ENCODE measurements at regions not wholly inside any gene's neighbourhood (a gene's known extent, or its start where the extent isn't known, plus 50 kb on each side); places are given as distances from the start of the nearest gene placed in this dataset.

DNA sequence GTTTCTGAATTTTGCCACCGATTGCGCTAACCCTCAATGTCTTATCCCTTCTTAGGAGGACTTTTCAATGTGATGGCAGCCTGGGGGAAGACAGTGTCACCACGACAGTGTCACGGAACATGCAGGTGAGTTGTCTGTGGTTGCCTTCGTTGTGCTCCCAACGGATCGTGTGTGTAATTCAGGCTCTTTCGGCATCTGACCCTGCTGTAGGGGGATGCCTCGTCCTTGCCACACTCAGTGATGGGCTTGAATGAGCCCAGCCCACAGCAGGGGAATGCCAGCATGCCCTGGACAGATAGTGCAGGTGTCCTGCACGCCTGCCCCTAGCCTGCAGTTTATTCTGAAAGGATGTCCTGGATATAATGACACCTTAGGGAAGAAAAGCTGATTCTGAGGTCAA is 123.8 kb upstream of the RTL1 start:
- DNase-seq: no peak

- peak; percentile 16 for DNase-seq
Measured at GRCh38 chr14:101027966-101028365, 124.4 kb upstream of the RTL1 start.

DNA sequence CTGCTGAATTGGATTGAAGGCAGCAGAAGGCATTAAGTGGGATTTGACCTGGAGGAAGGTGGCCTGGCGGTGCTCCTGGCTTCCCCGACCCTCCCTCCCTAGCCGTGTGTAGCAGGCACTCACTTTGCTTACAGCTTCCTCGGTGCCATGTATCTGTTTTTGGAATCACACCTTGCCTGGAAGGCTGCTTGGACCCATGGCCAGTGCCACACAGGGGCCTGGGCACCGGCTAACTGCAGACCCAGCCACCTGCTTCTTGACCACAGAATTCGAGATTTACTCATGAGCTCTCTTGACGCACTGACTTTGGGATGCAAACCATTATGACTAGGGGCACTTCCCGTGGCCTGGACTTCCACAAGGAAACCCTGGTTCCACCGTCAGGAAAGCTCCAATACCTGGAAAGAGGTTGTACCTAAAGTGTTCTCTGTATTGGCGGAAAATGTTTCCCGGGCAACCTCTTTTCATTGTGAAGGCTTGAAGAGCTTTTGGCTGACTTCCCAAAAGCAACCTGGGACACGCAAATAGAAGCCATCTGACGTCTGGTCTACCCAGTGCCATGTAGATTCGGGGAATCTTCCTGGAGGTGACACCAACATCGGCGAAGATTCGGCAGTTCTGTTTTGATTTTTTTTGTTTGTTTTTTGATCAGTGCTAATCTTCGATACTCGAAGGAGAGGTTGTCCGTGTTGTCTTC is 125.6 kb upstream of the RTL1 start:
- DNase-seq: peak; percentile 31

DNA sequence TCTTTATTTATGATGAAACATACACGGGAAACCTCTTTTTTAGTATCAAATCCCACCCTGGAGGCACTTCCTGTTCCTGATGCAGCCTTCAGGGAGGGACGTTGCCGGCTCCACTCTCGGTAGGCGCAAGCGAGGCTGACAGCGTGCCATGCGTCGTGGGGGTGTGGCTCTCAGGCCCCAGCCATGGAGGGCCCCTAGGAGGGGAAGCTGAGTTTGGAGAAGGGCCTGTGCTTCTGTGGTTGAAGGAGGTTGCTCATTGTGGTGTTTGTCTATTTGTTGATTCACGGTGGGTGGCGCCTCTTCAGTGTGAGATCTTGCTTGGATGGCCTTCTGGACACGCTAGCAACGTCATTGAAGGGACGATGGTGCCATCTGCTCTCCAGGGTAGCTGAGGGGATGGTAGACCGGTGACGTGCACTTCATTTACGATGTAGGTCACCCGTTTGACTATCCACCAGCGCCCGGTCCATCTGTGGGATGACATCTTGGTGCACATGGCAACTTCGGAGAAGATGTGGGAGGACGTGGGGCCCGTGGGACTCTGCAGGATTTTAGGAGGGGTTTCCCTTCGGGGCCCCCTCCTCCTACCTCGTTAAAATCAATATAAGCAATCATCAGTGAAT is 126.3 kb upstream of the RTL1 start:
- peak; percentile 22 for DNase-seq

DNA sequence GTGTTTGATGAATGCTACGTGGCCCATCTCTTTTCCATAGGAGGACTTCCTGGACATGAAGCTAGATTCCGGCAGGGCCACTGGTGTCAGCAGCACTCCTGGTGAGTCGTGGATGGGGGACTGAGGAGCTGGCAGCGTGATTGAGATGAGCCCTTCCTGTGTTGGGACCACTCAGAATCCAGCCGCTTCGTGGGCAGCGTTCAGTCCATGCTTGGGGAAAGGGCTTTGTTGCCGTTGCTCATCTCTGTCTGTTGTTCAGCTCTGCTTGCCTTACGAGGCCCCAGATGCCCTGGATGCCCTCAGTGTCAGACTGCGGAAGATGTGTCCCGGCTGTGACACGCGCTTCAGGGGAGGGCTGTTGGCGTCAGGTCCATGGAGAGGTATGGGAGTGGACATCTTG is 127.1 kb upstream of the RTL1 start:
- peak; percentile 14 for DNase-seq

DNA sequence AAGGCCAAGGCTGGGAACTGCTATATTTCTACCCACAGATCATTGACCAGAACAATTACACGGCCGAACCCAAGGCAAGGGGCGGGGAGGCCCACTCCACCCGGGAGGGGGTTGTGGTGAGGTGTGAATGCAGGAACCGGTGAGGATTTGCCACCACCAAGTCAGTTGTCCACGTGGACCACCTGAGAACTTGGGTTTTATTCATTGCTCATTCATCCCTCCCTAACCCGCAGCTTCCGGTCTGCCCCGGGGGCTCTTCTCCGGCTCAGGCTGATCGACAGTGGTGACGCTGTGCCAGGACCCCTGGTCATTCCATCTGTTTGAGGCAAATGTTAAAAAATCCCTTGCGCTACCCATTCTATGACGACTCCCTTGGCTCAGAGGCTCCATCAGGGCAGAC is 127.7 kb upstream of the RTL1 start:
- peak; percentile 14 for DNase-seq

GRCh38 chr14:101031721-101032120 is 128.2 kb upstream of the RTL1 start:
- DNase-seq: peak; percentile 5

DNA sequence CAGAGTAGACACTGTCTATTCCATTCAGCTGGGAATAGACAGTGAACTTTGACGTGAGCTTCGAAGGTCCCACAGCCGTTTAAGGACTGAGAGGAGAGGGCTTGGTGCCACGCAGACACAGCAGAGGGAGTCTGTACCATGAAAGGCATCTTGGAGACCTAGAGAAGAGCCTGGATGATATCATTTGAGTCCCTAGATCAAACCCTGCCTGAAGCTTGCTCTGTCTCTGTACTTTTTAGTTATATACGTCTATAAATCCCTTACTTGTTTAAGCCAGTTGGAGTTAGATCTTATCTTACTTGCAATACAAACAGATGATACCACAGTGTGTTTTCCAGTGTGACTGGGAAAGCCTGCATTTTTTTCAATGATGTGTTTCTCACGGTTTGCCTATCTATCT is 128.9 kb upstream of the RTL1 start:
- DNase-seq: no peak

DNA sequence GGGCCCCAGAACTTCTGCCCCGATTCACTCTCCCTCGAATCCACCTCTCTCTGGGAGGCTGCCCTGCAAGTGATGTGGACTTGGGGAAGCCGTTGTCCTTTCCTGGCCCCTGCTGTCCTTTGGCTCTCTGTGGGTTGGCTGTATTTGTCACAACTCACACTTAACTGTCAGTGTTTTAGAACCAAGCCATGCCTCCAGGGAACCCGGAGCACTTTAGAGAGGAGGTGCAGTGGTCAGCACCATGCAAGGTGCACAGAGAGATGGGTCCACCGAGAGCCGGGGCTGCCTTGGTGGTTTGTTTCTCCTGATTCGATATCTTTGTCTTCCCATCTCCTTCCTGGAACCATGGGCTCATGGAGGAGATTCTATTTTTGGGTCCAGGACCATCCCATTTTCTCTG is 129.5 kb upstream of the RTL1 start:
- peak; percentile 8 for DNase-seq

DNA sequence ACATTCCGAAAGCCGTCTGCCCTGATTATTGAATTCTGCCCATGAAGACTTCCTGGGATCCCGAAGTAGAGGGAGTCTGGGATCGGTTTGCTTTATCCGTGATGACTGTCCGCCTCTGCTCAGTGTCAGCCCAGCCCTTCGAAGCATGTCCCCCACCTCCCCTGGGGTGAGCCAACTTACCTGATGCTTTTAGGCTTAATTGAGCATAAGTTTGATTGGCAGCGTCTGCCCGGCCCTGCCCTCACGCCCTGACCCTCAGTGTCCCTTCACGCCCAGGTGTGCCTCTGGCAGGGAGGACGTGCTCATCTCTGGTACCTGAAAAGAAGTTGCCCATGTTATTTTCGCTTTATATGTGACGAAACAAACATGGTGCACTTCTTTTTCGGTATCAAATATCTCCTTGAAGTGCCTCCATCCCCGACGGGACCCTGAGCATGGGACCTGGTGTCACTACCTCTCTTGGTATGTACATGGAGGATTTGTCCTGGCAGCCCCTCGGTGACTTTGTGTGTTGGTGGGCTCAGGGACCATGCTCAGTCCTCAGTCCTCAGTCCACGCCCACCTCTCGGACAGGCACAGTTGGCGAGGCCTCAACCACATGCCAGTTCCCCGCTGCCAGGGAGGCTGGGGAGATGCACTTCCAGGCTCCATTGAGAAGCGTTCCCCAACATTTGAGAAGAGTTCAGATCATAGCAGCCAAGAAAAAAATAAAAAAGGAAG is 130.1 kb upstream of the RTL1 start:
- DNase-seq: peak; percentile 27

DNA sequence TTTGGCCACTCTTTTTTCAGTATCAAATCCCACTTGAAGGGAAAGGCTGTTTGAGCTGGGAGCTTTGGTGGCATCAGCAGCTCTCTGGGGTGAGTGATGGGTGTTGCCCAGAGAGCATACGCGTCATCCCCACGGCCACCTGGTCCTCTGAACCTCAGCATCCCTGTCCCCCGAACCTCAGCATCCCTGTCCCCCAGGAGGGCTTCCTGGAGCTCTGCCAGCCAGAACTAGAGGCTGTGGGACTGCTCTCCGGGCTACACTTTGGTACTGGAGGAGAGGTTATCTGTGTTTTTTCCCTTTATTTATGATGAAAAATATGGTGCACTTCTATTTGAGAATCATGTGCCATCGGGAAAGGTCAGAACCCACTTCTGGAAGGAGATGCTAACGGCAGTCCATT is 131.5 kb upstream of the RTL1 start:
- DNase-seq: peak; percentile 21

- peak; percentile 22 for DNase-seq
Measured at GRCh38 chr14:101035466-101036225, 132.1 kb upstream of the RTL1 start.

- peak; percentile 16 for DNase-seq
Measured at GRCh38 chr14:101037021-101037817, 133.7 kb upstream of the RTL1 start.

DNA sequence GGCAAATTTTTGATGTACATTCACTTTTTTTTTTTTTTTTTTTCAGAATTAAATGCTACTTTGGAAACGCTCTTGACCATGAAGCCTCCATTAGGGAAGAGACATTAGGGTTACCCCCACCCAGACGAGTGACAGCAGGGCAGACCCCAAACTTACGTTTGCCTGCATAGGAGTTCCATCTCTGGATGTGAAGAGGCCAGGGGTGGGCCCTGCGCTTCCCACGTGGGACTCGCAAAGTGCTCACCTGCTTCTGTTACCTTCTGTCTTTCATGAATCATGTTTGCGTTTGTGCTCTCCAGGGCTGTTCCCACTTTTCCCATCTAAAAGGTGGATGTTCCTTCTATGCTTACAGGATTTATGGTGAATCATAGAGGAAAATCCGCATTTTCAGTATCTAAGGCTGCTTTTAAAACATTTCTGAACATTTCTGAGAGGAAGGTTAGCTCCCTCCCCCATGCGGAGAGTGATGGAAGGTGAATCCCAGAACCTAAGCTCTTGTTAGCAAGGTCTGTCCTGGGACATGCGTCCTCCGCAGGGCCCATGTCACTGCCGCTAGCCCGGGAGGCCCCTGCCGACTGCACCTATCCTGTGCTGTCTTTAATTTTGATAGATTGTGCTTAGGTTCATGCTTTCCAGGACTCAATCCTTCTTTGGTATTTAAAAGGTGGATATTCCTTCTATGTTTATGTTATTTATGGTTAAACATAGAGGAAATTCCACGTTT is 135.7 kb upstream of the RTL1 start:
- no peak for DNase-seq

GRCh38 chr14:101039755-101040138 is 136.2 kb upstream of the RTL1 start:
- DNase-seq: no peak

- DNase-seq: no peak
Measured at GRCh38 chr14:101040538-101041442, 137.3 kb upstream of the RTL1 start.

- DNase-seq: no peak
Measured at GRCh38 chr14:101043891-101044290, 140.4 kb upstream of the RTL1 start.

GRCh38 chr14:101044741-101045140 is 141.2 kb upstream of the RTL1 start:
- DNase-seq: no peak

DNA sequence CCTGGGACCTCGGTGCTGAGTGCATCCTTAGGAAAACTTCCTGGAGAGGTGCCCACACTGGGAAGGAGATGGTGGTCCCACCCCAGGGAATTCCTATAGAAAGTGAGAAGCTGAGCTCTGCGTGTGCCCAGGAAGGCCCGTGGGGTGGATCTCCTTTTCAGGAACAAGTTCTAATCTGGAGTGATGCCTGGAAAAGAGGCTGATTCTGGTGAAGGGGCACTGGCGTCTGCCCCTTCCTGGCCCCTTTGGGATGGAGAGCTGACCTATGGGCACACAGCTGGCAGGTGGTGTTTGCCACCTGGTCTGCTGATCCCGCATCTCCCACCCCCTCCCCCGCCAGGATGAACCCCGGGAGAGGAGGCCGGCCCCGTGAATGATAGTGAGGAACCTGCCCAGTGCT is 142.0 kb upstream of the RTL1 start:
- DNase-seq: no peak

DNA sequence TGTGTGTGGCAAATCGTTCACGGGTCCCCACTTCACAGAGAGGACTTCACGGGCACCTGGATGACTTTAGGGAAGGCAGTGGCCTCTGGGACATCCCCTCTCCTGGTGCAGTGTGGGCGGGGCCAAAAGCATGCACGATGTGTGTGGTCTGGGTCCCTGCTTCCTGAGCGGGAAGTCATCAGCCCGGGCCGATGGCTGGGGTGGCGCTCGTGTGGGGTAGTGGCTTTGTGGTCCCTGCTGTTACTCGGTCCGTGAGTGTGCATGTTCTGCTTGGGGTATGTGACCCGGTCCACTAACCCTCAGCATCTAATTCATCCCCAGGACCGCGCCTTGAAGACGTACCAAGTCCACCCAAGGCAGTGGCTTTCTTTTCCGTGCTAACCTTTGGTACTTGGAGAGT is 142.5 kb upstream of the RTL1 start:
- DNase-seq: no peak

DNA sequence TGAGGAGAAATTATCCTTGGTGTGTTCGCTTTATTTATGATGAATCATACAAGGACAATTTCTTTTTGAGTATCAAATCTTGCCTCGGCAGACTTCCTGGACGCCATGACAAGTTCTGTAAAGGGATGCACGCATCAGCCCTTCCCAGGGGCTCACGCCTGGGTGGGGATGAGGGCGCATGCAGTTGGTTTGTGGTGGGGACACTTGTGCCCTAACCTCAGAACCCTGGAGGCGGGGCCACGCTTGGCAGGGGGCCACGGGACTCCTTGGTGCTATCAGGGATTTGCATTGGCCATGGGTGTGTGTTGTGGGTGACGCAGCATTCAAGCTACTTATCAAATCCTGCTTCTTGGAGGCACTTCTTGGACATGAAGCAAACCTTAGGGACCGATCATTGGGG is 143.8 kb upstream of the RTL1 start:
- DNase-seq: no peak

Measured in left hindlimb (tissue), 1 donor.